ENCODE measurements at regions not wholly inside any gene's neighbourhood (a gene's known extent, or its start where the extent isn't known, plus 50 kb on each side); places are given as distances from the start of the nearest gene placed in this dataset.

- H3K27ac ChIP-seq (ENCODE audit: low read depth, low read length, poor library complexity, severe bottlenecking) = no peak overlapping the region
- no peak for DNase-seq (ENCODE audit: low spot score)
- intact Hi-C loops (cut with micrococcal nuclease; ENCODE audit: unreplicated experiment) = no loop called here
- no TSS peak for BruUV-seq (replicated peaks)
- no peak for TF ChIP-seq EZH2 (IDR thresholded peaks at IDR 0.05; ENCODE audit: borderline replicate concordance, low read depth, low read length, poor library complexity, severe bottlenecking)
- TF ChIP-seq, protein P1, sequence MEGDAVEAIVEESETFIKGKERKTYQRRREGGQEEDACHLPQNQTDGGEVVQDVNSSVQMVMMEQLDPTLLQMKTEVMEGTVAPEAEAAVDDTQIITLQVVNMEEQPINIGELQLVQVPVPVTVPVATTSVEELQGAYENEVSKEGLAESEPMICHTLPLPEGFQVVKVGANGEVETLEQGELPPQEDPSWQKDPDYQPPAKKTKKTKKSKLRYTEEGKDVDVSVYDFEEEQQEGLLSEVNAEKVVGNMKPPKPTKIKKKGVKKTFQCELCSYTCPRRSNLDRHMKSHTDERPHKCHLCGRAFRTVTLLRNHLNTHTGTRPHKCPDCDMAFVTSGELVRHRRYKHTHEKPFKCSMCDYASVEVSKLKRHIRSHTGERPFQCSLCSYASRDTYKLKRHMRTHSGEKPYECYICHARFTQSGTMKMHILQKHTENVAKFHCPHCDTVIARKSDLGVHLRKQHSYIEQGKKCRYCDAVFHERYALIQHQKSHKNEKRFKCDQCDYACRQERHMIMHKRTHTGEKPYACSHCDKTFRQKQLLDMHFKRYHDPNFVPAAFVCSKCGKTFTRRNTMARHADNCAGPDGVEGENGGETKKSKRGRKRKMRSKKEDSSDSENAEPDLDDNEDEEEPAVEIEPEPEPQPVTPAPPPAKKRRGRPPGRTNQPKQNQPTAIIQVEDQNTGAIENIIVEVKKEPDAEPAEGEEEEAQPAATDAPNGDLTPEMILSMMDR (conservative IDR thresholded peaks at IDR 0.05; ENCODE audit: low read depth, low read length) = no peak
- ChIA-PET CTCF (no interaction called here), POLR2A (ENCODE audit: low non-redundant PET) (no interaction called here)
- no peaks in the 10 kb centered on the region for H3K9me3 ChIP-seq (ENCODE audit: low read depth, low read length, poor library complexity, severe bottlenecking)
- H3K27me3 ChIP-seq (replicated peaks; ENCODE audit: insufficient read depth, low read depth, low read length, poor library complexity) = no peaks in the 10 kb centered on the region
- no peaks in the 10 kb centered on the region for H3K4me1 ChIP-seq (ENCODE audit: insufficient read depth, low read length, poor library complexity, severe bottlenecking)
- no peaks in the 10 kb centered on the region for H3K36me3 ChIP-seq (ENCODE audit: insufficient read depth, low read length, poor library complexity, severe bottlenecking)
- H3K4me3 ChIP-seq (ENCODE audit: low read depth, low read length, poor library complexity, severe bottlenecking) = no peak overlapping the region
These were observed 541.7 kb upstream of the ANKRD30A start for GRCh38 chr10:36583690-36584089.

GRCh38 chr10:36581237-36581636, 544.2 kb upstream of the ANKRD30A start:
- Histone ChIP-seq H3K27me3 (replicated peaks; ENCODE audit: insufficient read depth, low read depth, low read length, poor library complexity) (no peaks in the 10 kb centered on the region), H3K4me3 (ENCODE audit: low read depth, low read length, poor library complexity, severe bottlenecking) (no peak overlapping the region), H3K36me3 (ENCODE audit: insufficient read depth, low read length, poor library complexity, severe bottlenecking) (no peaks in the 10 kb centered on the region), H3K4me1 (ENCODE audit: insufficient read depth, low read length, poor library complexity, severe bottlenecking) (no peaks in the 10 kb centered on the region), H3K9me3 (ENCODE audit: low read depth, low read length, poor library complexity, severe bottlenecking) (no peaks in the 10 kb centered on the region), H3K27ac (ENCODE audit: low read depth, low read length, poor library complexity, severe bottlenecking) (no peak overlapping the region)
- intact Hi-C loops (cut with micrococcal nuclease; ENCODE audit: unreplicated experiment) = no loop called here
- BruUV-seq (replicated peaks) = no TSS peak
- ChIA-PET CTCF (no interaction called here), POLR2A (ENCODE audit: low non-redundant PET) (no interaction called here)
- TF ChIP-seq EZH2 (IDR thresholded peaks at IDR 0.05; ENCODE audit: borderline replicate concordance, low read depth, low read length, poor library complexity, severe bottlenecking) = no peak
- TF ChIP-seq, protein P1 (conservative IDR thresholded peaks at IDR 0.05; ENCODE audit: low read depth, low read length) = no peak
- DNase-seq (ENCODE audit: low spot score) = no peak

DNA sequence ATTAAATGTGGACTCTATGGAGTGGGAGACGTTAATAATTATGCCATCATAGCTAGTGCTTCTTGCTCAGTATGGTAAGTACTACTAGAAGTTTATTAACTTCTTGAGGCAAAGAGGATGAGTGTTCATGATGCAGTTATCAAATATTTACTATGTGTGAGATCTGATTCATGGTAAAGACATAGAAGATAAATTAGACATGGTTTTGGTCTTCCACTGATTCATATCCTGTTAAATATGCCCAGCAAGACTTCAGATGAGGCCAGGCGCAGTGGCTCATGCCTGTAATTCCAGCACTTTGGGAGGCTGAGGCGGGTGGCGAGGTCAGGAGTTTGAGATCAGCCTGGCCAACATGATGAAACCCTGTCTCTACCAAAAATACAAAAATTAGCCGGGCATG, 547.1 kb upstream of the ANKRD30A start:
- no TSS peak for BruUV-seq (replicated peaks)
- no peaks in the 10 kb centered on the region for H3K36me3 ChIP-seq (ENCODE audit: insufficient read depth, low read length, poor library complexity, severe bottlenecking)

More for the DNA sequence above, 547.1 kb upstream of the ANKRD30A start:
- TF ChIP-seq, protein P1 (conservative IDR thresholded peaks at IDR 0.05; ENCODE audit: low read depth, low read length) = no peak
- TF ChIP-seq EZH2 (IDR thresholded peaks at IDR 0.05; ENCODE audit: borderline replicate concordance, low read depth, low read length, poor library complexity, severe bottlenecking) = no peak
- H3K27ac ChIP-seq (ENCODE audit: low read depth, low read length, poor library complexity, severe bottlenecking) = no peak overlapping the region
- no peaks in the 10 kb centered on the region for H3K9me3 ChIP-seq (ENCODE audit: low read depth, low read length, poor library complexity, severe bottlenecking)
- CTCF ChIA-PET = no interaction called here
- H3K4me3 ChIP-seq (ENCODE audit: low read depth, low read length, poor library complexity, severe bottlenecking) = no peak overlapping the region
- peaks cover 11% of the 10 kb centered on the region for H3K4me1 ChIP-seq (ENCODE audit: insufficient read depth, low read length, poor library complexity, severe bottlenecking)
- intact Hi-C loops (cut with micrococcal nuclease; ENCODE audit: unreplicated experiment) = no loop called here
- DNase-seq (ENCODE audit: low spot score) = no peak
- POLR2A ChIA-PET (ENCODE audit: low non-redundant PET) = no interaction called here
- no peaks in the 10 kb centered on the region for H3K27me3 ChIP-seq (replicated peaks; ENCODE audit: insufficient read depth, low read depth, low read length, poor library complexity)

Measured in A673 (cell line).